CD4-positive, alpha-beta T cell (primary cell): ENCODE measurements at regions not wholly inside any gene's neighbourhood (a gene's known extent, or its start where the extent isn't known, plus 50 kb on each side); places are given as distances from the start of the nearest gene placed in this dataset.
"Not testable (repeated sequence)": the region's sequence is repeated elsewhere in the genome, so short reads cannot be mapped to it uniquely, and the experiment has no call there.

Source experiments
- ATAC-seq: fragments of 200-7000 bp; cut with Tn5 transposase; one replicate; pipeline ENCODE4 v1.10.0; 2022; ENCODE audit warnings: mild to moderate bottlenecking; ENCODE audit not compliant: poor library complexity
- CTCF ChIA-PET: fragments of 350-600 bp; sonication (Branson Sonifier 250); formaldehyde crosslinking; loops from one replicate; lab custom pipeline; 2021; ENCODE audit warnings: antibody characterized with exemption, inconsistent platforms; lab: Charles Lee
- POLR2A ChIA-PET: fragments of 350-600 bp; sonication (Branson Sonifier 250); formaldehyde crosslinking; loops from one replicate; lab custom pipeline; 2021; ENCODE audit warnings: antibody characterized with exemption, inconsistent platforms; lab: Charles Lee
- DNase-seq, 14 experiments: peaks; one replicate each; pipeline ENCODE4 v3.0.0-alpha.2; 2013 to 2020; ENCODE audit warnings: mixed read lengths in 2 of 14
- H3K27ac ChIP-seq, 2 donors: one replicate each; pipeline versions ENCODE4 v1.5.1 to v1.7.0; 2013; ENCODE audit warnings: low read length in 2 of 2, low read depth in 1 of 2, mild to moderate bottlenecking in 1 of 2
- H3K27me3 ChIP-seq, 2 experiments: 1 replicate in 1 of 2; 2 replicates in 1 of 2; pipeline versions ENCODE4 v1.6.1 to v1.7.0; 2013; ENCODE audit warnings: low read length in 2 of 2, control low read depth in 1 of 2, mild to moderate bottlenecking in 1 of 2, moderate library complexity in 1 of 2; ENCODE audit not compliant: insufficient read depth in 2 of 2, control insufficient read depth in 1 of 2
- H3K36me3 ChIP-seq: one replicate; pipeline ENCODE4 v1.6.1; 2013; ENCODE audit warnings: low read length, control low read depth; ENCODE audit not compliant: insufficient read depth
- H3K4me1 ChIP-seq: one replicate; pipeline ENCODE4 v1.6.1; 2013; ENCODE audit warnings: low read length, control low read depth; ENCODE audit not compliant: insufficient read depth
- H3K4me3 ChIP-seq: one replicate; pipeline ENCODE4 v1.5.1; 2013; ENCODE audit warnings: mild to moderate bottlenecking, low read length, moderate library complexity
- H3K9me3 ChIP-seq, 2 experiments: 1 replicate in 1 of 2; 2 replicates in 1 of 2; pipeline versions ENCODE4 v1.6.1 to v1.7.0; 2013; ENCODE audit warnings: low read length in 2 of 2, mild to moderate bottlenecking in 2 of 2, control low read depth in 1 of 2, moderate library complexity in 1 of 2; ENCODE audit not compliant: control insufficient read depth in 1 of 2, insufficient read depth in 1 of 2
- H3K27ac Mint-ChIP-seq: one replicate; pipeline ENCODE4 v1.8.0; 2020; ENCODE audit warnings: mixed read lengths
- H3K27me3 Mint-ChIP-seq: one replicate; pipeline ENCODE4 v1.8.0; 2021; ENCODE audit warnings: mixed read lengths
- H3K36me3 Mint-ChIP-seq: one replicate; pipeline ENCODE4 v1.8.0; 2021; ENCODE audit warnings: low read depth, mixed read lengths
- H3K4me1 Mint-ChIP-seq: one replicate; pipeline ENCODE4 v1.8.0; 2021; ENCODE audit warnings: low read depth, mixed read lengths
- H3K4me3 Mint-ChIP-seq: one replicate; pipeline ENCODE4 v1.8.0; 2020; ENCODE audit warnings: mild to moderate bottlenecking, mixed read lengths
- H3K9me3 Mint-ChIP-seq: one replicate; pipeline ENCODE4 v1.8.0; 2020; ENCODE audit warnings: mixed read lengths
- intact Hi-C, 2 experiments: fragments of 100-400 bp; cut with DNase I in 1 of 2; cut with micrococcal nuclease in 1 of 2; formaldehyde crosslinking; loops; one replicate each; pipeline versions ENCODE4 v1.15.1 to v1.9.0; 2023 to 2025; cut with DNase I, micrococcal nuclease
- TF ChIP-seq, protein P1 (sequence below): fragments of 200-600 bp; IDR thresholded peaks from one replicate; pipeline ENCODE4 v1.8.0; 2022; ENCODE audit warnings: antibody characterized with exemption, mild to moderate bottlenecking

GRCh38 chr10:33917069-33917780 is 582.8 kb upstream of the NRP1 start:
- CTCF ChIA-PET: no interaction called here
- intact Hi-C loops: no loop called here

DNA sequence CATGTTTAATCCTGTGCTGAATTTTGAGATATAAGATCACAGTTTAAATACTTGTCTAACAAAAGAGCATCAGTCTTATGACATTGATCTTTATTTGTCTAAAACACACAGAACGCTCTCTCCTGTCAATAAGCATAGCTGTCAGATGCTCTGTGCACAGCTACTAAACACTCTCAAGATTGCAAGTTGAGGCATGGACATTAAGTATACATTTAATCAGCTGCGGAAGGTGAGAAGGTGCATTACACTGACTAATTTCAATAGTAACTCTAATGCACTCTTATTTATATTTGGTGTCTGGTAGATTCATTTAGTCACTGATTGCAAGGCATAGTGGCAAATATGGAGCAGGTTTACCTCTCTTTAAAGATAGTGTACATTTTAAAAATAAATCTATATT is 580.3 kb upstream of the NRP1 start:
- CTCF ChIA-PET: no interaction called here
- no peak for ATAC-seq
- Mint-ChIP-seq H3K27me3 (peaks cover 27% of the 10 kb centered on the region), H3K4me1 (no peaks in the 10 kb centered on the region), H3K9me3 (no peaks in the 10 kb centered on the region), H3K27ac (no peak overlapping the region), H3K4me3 (no peak overlapping the region), H3K36me3 (no peaks in the 10 kb centered on the region)
- H3K36me3 ChIP-seq: no peaks in the 10 kb centered on the region
- H3K27me3 ChIP-seq: no peaks in the 10 kb centered on the region
- no peaks in the 10 kb centered on the region for H3K4me1 ChIP-seq
- intact Hi-C loops: no loop called here
- POLR2A ChIA-PET: no interaction called here
- TF ChIP-seq, protein P1, sequence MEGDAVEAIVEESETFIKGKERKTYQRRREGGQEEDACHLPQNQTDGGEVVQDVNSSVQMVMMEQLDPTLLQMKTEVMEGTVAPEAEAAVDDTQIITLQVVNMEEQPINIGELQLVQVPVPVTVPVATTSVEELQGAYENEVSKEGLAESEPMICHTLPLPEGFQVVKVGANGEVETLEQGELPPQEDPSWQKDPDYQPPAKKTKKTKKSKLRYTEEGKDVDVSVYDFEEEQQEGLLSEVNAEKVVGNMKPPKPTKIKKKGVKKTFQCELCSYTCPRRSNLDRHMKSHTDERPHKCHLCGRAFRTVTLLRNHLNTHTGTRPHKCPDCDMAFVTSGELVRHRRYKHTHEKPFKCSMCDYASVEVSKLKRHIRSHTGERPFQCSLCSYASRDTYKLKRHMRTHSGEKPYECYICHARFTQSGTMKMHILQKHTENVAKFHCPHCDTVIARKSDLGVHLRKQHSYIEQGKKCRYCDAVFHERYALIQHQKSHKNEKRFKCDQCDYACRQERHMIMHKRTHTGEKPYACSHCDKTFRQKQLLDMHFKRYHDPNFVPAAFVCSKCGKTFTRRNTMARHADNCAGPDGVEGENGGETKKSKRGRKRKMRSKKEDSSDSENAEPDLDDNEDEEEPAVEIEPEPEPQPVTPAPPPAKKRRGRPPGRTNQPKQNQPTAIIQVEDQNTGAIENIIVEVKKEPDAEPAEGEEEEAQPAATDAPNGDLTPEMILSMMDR: no peak
- H3K9me3 ChIP-seq: no peaks in the 10 kb centered on the region
- DNase-seq: no peak
- no peak overlapping the region for H3K4me3 ChIP-seq
- no peak overlapping the region for H3K27ac ChIP-seq

More at GRCh38 chr10:33917069-33917780, 582.8 kb upstream of the NRP1 start:
- H3K4me1 ChIP-seq: no peaks in the 10 kb centered on the region
- H3K27me3 ChIP-seq: no peaks in the 10 kb centered on the region
- H3K9me3 ChIP-seq: no peaks in the 10 kb centered on the region
- TF ChIP-seq, protein P1: no peak
- H3K4me3 Mint-ChIP-seq: no peak overlapping the region
- ATAC-seq (no peak), DNase-seq (no peak)
- POLR2A ChIA-PET: no interaction called here
- no peaks in the 10 kb centered on the region for H3K36me3 Mint-ChIP-seq
- H3K27ac Mint-ChIP-seq: no peak overlapping the region
- H3K4me3 ChIP-seq: no peak overlapping the region
- H3K4me1 Mint-ChIP-seq: no peaks in the 10 kb centered on the region
- H3K27me3 Mint-ChIP-seq: peaks cover 28% of the 10 kb centered on the region
- no peaks in the 10 kb centered on the region for H3K9me3 Mint-ChIP-seq
- H3K27ac ChIP-seq: no peak overlapping the region
- no peaks in the 10 kb centered on the region for H3K36me3 ChIP-seq

DNA sequence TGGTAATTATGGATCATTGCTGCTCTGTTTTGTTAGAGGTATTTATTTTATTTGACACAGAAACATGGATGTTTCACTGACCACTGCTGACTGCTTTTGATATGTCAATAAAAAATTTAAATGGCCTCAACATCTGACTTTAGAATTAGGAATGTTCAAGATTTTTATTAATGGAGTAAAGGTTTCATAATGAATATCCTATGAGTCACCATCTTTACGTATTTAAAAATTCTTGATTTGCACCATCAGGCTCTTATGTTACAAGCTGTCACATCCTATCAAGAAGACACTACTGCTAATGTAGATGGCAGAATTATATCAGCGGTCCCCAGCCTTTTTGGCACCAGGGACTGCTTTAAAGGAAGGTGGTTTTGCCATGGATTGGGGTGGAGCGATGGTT is 578.7 kb upstream of the NRP1 start:
- no peaks in the 10 kb centered on the region for H3K36me3 ChIP-seq
- no peak overlapping the region for H3K4me3 ChIP-seq
- H3K9me3 ChIP-seq: no peaks in the 10 kb centered on the region
- no peaks in the 10 kb centered on the region for H3K36me3 Mint-ChIP-seq
- peaks cover 19% of the 10 kb centered on the region for H3K27me3 Mint-ChIP-seq
- DNase-seq (no peak), ATAC-seq (no peak)
- H3K9me3 Mint-ChIP-seq: no peaks in the 10 kb centered on the region
- H3K4me3 Mint-ChIP-seq: no peak overlapping the region
- TF ChIP-seq, protein P1: no peak
- intact Hi-C loops: no loop called here
- no peaks in the 10 kb centered on the region for H3K4me1 ChIP-seq
- no peak overlapping the region for H3K27ac Mint-ChIP-seq
- no peak overlapping the region for H3K27ac ChIP-seq
- H3K4me1 Mint-ChIP-seq: no peaks in the 10 kb centered on the region
- CTCF ChIA-PET: no interaction called here
- H3K27me3 ChIP-seq: no peaks in the 10 kb centered on the region
- POLR2A ChIA-PET: interaction anchor here (0.6 kb wide), 1 partner anchor 210 kb away, joined by 3 read pairs; no protein-coding TSS in a partner anchor

DNA sequence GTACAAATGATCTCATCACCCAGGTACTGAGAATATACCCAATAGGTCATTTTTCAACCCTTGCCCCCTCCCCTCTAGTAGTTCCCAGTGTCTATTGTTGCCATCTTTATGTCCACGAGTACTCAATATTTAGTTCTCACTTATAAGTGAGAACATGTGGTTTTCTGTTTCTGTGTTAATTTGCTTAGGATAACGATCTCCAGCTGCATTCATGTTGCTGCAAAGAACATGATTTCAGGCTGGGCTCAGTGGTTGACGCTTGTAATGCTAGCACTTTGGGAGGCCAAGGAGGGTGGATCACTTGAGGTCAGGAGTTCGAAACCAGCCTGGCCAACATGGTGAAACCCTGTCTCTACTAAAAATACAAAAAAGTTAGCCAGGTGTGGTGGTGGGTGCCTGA is 575.0 kb upstream of the NRP1 start:
- DNase-seq, H3K4me1 ChIP-seq, H3K36me3 ChIP-seq, POLR2A ChIA-PET, H3K4me3 ChIP-seq, H3K4me1 Mint-ChIP-seq, H3K36me3 Mint-ChIP-seq, H3K27me3 ChIP-seq, intact Hi-C loops, H3K9me3 ChIP-seq, ATAC-seq, H3K27ac ChIP-seq, CTCF ChIA-PET, H3K9me3 Mint-ChIP-seq, H3K27ac Mint-ChIP-seq, H3K4me3 Mint-ChIP-seq: not testable (repeated sequence)
- peaks cover 10% of the 10 kb centered on the region for H3K27me3 Mint-ChIP-seq
